HG03175 (cell line): ENCODE measurements at regions not wholly inside any gene's neighbourhood (a gene's known extent, or its start where the extent isn't known, plus 50 kb on each side); places are given as distances from the start of the nearest gene placed in this dataset.
A peak's percentile ranks its signal among the peaks of the same experiment; 100 is the strongest.

Experiments used
- ATAC-seq: cut with Tn5 transposase; IDR thresholded peaks from one replicate; pipeline ENCODE4 v1.9.1; 2021; ENCODE audit warnings: mild to moderate bottlenecking, moderate library complexity; ENCODE audit not compliant: unreplicated experiment

GRCh38 chr12:46908936-46909635, 83.3 kb upstream of the SLC38A4 start:
- ATAC-seq = no peak

GRCh38 chr12:46910830-46911229, 85.0 kb upstream of the SLC38A4 start:
- no peak for ATAC-seq

- ATAC-seq = no peak
Measured at GRCh38 chr12:46914336-46914735, 88.5 kb upstream of the SLC38A4 start.

- ATAC-seq = no peak
Measured at GRCh38 chr12:46915082-46915481, 89.3 kb upstream of the SLC38A4 start.

GRCh38 chr12:46915836-46916235, 90.0 kb upstream of the SLC38A4 start:
- ATAC-seq = no peak

GRCh38 chr12:46916796-46917419, 91.1 kb upstream of the SLC38A4 start:
- no peak for ATAC-seq

- no peak for ATAC-seq
Measured at GRCh38 chr12:46917821-46918220, 92.0 kb upstream of the SLC38A4 start.

- ATAC-seq = no peak
Measured at GRCh38 chr12:46918631-46919030, 92.8 kb upstream of the SLC38A4 start.

- no peak for ATAC-seq
Measured at GRCh38 chr12:46919666-46920400, 94.0 kb upstream of the SLC38A4 start.

- ATAC-seq = peak; percentile 87
Measured at GRCh38 chr12:46920499-46920898, 94.7 kb upstream of the SLC38A4 start.

- peak; percentile 22 for ATAC-seq
Measured at GRCh38 chr12:46921048-46921763, 95.4 kb upstream of the SLC38A4 start.

GRCh38 chr12:46921764-46922133, 96.0 kb upstream of the SLC38A4 start:
- no peak for ATAC-seq

GRCh38 chr12:46926526-46926925, 100.7 kb upstream of the SLC38A4 start:
- ATAC-seq = no peak

GRCh38 chr12:46930101-46930500, 104.3 kb upstream of the SLC38A4 start:
- no peak for ATAC-seq

GRCh38 chr12:46933947-46934346, 108.2 kb upstream of the SLC38A4 start:
- no peak for ATAC-seq

GRCh38 chr12:46934374-46935111, 108.7 kb upstream of the SLC38A4 start:
- ATAC-seq = no peak

- no peak for ATAC-seq
Measured at GRCh38 chr12:46935271-46935847, 109.6 kb upstream of the SLC38A4 start.

- no peak for ATAC-seq
Measured at GRCh38 chr12:46936042-46936441, 110.2 kb upstream of the SLC38A4 start.

GRCh38 chr12:46938071-46938678, 112.4 kb upstream of the SLC38A4 start:
- ATAC-seq = no peak

GRCh38 chr12:46941981-46942380, 116.2 kb upstream of the SLC38A4 start:
- ATAC-seq = no peak
